Smooth muscle cell (in vitro differentiated cells): ENCODE measurements at regions not wholly inside any gene's neighbourhood (a gene's known extent, or its start where the extent isn't known, plus 50 kb on each side); places are given as distances from the start of the nearest gene placed in this dataset.

Experiments
- DNase-seq: peaks from one replicate; lab custom pipeline; 2025; ENCODE audit not compliant: unreplicated experiment; lab: John Stamatoyannopoulos, UW
- H2AFZ ChIP-seq: fragments of 200-600 bp; sonication (generic); 2 replicates; pipeline ENCODE4 v1.6.0; 2016; ENCODE audit warnings: antibody characterized with exemption, low read depth, mild to moderate bottlenecking
- H3F3A ChIP-seq: fragments of 200-600 bp; sonication (generic); 2 replicates; pipeline ENCODE4 v1.6.0; 2017; ENCODE audit warnings: antibody characterized with exemption, low read depth
- H3K27ac ChIP-seq: fragments of 200-600 bp; sonication (generic); 2 replicates; pipeline ENCODE4 v1.5.1; 2016; ENCODE audit warnings: low read depth, mild to moderate bottlenecking
- H3K27me3 ChIP-seq: fragments of 200-600 bp; sonication (generic); 2 replicates; pipeline ENCODE4 v1.6.1; 2016; ENCODE audit warnings: low read depth, mild to moderate bottlenecking
- H3K36me3 ChIP-seq: fragments of 200-600 bp; sonication (generic); 2 replicates; pipeline ENCODE4 v1.5.1; 2016; ENCODE audit warnings: low read depth
- H3K4me1 ChIP-seq: fragments of 200-600 bp; sonication (generic); 2 replicates; pipeline ENCODE4 v1.5.1; 2016; ENCODE audit warnings: low read depth
- H3K4me2 ChIP-seq: fragments of 200-600 bp; sonication (generic); 2 replicates; pipeline ENCODE4 v1.6.0; 2016; ENCODE audit warnings: mild to moderate bottlenecking
- H3K4me3 ChIP-seq: fragments of 200-600 bp; sonication (generic); 2 replicates; pipeline ENCODE4 v1.5.1; 2016; ENCODE audit warnings: mild to moderate bottlenecking
- H3K79me2 ChIP-seq: fragments of 200-600 bp; sonication (generic); 2 replicates; pipeline ENCODE4 v1.6.0; 2016; ENCODE audit warnings: low read depth, mild to moderate bottlenecking
- H3K9ac ChIP-seq: fragments of 200-600 bp; sonication (generic); 2 replicates; pipeline ENCODE4 v1.6.0; 2016; ENCODE audit warnings: low read depth
- H3K9me3 ChIP-seq: fragments of 200-600 bp; sonication (generic); replicated peaks from 2 replicates; pipeline ENCODE4 v1.5.1; 2016; ENCODE audit warnings: low read depth
- H4K20me1 ChIP-seq: fragments of 200-600 bp; sonication (generic); 2 replicates; pipeline ENCODE4 v1.6.0; 2016; ENCODE audit warnings: low read depth
- WGBS: methylation state at CpG from one replicate; pipeline ENCODE4 v1.1.7; 2016; ENCODE audit warnings: low lambda C conversion rate; 5-methylcytosine and 5-hydroxymethylcytosine counted together
- TF ChIP-seq, protein P1 (sequence below): fragments of 200-600 bp; sonication (generic); IDR thresholded peaks from 2 replicates; pipeline ENCODE4 v1.5.1; 2017; ENCODE audit warnings: borderline replicate concordance, mild to moderate bottlenecking, antibody characterized with exemption; ENCODE audit not compliant: insufficient read depth, poor library complexity, severe bottlenecking

GRCh38 chr4:79498282-79498681, 90.3 kb upstream of the GK2 start:
- Histone ChIP-seq H3K27ac (no peak overlapping the region), H3K27me3 (no peaks in the 10 kb centered on the region), H3K4me3 (no peak overlapping the region), H4K20me1 (no peaks in the 10 kb centered on the region), H3K79me2 (no peaks in the 10 kb centered on the region), H3K4me2 (no peak overlapping the region), H3K4me1 (peaks cover 6% of the 10 kb centered on the region), H3K9ac (no peak overlapping the region), H2AFZ (no peak overlapping the region), H3K36me3 (no peaks in the 10 kb centered on the region), H3K9me3 (no peaks in the 10 kb centered on the region), H3F3A (no peaks in the 10 kb centered on the region)
- no peak for DNase-seq
- TF ChIP-seq, protein P1, sequence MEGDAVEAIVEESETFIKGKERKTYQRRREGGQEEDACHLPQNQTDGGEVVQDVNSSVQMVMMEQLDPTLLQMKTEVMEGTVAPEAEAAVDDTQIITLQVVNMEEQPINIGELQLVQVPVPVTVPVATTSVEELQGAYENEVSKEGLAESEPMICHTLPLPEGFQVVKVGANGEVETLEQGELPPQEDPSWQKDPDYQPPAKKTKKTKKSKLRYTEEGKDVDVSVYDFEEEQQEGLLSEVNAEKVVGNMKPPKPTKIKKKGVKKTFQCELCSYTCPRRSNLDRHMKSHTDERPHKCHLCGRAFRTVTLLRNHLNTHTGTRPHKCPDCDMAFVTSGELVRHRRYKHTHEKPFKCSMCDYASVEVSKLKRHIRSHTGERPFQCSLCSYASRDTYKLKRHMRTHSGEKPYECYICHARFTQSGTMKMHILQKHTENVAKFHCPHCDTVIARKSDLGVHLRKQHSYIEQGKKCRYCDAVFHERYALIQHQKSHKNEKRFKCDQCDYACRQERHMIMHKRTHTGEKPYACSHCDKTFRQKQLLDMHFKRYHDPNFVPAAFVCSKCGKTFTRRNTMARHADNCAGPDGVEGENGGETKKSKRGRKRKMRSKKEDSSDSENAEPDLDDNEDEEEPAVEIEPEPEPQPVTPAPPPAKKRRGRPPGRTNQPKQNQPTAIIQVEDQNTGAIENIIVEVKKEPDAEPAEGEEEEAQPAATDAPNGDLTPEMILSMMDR, result no peak
- WGBS, result 67% methylated on average over 1 of the region's 1 CpG

DNA sequence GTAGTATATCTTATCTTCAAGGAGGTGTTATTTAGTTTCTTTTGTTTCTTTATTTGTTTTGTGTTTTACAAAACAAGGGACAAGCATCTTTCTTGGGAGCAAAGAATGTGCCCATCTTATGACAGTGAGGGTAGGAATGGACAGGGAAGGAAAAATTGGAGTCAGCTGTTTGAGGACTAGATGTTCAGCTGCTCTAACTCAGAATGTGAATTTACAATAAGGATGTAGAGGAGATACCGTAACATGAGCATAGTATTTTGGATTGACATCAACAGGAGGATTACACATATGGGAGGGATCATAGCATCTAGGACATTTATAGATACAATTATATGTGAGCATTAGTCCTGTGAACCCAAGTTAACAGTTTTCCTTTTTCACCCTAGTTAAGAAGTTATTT, 89.0 kb upstream of the GK2 start:
- no peak overlapping the region for H3K27ac ChIP-seq
- 93% methylated on average over 1 of the region's 1 CpG for WGBS
- no peak overlapping the region for H2AFZ ChIP-seq
- no peak overlapping the region for H3K4me2 ChIP-seq
- H3K27me3 ChIP-seq, result no peaks in the 10 kb centered on the region
- TF ChIP-seq, protein P1, result no peak
- H3K79me2 ChIP-seq, result no peaks in the 10 kb centered on the region
- H4K20me1 ChIP-seq, result no peaks in the 10 kb centered on the region
- H3K4me1 ChIP-seq, result peaks cover 6% of the 10 kb centered on the region
- no peaks in the 10 kb centered on the region for H3K9me3 ChIP-seq
- no peaks in the 10 kb centered on the region for H3F3A ChIP-seq
- no peak overlapping the region for H3K9ac ChIP-seq
- no peaks in the 10 kb centered on the region for H3K36me3 ChIP-seq
- no peak overlapping the region for H3K4me3 ChIP-seq
- no peak for DNase-seq

DNA sequence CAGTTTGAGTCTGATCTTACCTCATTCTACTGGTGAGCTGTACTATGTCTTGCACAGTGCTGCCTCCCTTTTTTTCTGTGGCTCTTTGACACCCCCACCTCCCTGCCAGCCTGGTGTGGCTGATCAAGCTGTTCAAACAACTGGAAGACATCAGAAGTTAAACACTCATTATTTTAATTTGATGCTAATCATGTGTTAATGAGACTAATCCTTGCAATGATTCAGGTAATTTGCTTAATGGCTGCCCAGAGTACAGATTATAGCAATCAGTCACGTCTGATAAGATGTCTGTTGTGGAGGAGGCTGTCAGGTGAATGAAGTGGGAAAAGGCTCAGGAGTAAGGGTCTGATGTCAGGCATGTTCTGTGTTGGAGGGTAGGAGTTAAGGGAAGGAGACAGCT, 87.4 kb upstream of the GK2 start:
- H3K27me3 ChIP-seq, result no peaks in the 10 kb centered on the region
- H3K4me3 ChIP-seq, result no peak overlapping the region
- peaks cover 6% of the 10 kb centered on the region for H3K4me1 ChIP-seq
- no peaks in the 10 kb centered on the region for H3F3A ChIP-seq
- no peaks in the 10 kb centered on the region for H3K36me3 ChIP-seq
- TF ChIP-seq, protein P1, result no peak
- no peak overlapping the region for H3K9ac ChIP-seq
- DNase-seq, result no peak
- no peaks in the 10 kb centered on the region for H3K9me3 ChIP-seq
- no peak overlapping the region for H3K4me2 ChIP-seq
- H2AFZ ChIP-seq, result no peak overlapping the region
- H3K27ac ChIP-seq, result no peak overlapping the region
- no peaks in the 10 kb centered on the region for H3K79me2 ChIP-seq
- no peaks in the 10 kb centered on the region for H4K20me1 ChIP-seq
- WGBS, result 27% methylated on average over 1 of the region's 1 CpG

DNA sequence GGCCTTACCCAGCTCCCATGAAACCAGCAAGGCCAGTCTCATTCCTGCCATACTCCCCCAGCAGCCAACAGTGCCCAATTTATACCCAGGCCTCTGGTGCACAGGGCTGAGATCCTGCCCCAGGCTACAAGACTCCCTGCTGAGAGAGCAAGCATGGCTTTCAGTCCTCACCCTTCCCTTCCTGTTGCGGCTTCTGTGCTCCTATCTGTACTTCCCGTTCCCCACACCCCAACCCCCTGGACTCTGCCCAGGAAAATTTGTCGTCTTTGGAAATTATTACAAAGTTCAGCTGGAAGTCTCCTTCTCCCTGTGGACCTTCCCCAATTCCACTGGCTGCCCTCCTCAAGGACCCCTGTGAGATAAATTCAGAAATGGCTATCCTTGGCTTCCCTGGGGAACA, 84.1 kb upstream of the GK2 start:
- no peaks in the 10 kb centered on the region for H3F3A ChIP-seq
- no peaks in the 10 kb centered on the region for H3K9me3 ChIP-seq
- no peak for DNase-seq
- WGBS, result 83% methylated on average over 3 of the region's 3 CpGs
- TF ChIP-seq, protein P1, result no peak
- H3K4me3 ChIP-seq, result no peak overlapping the region
- no peaks in the 10 kb centered on the region for H4K20me1 ChIP-seq
- H3K27me3 ChIP-seq, result no peaks in the 10 kb centered on the region
- H3K27ac ChIP-seq, result no peak overlapping the region
- H3K4me2 ChIP-seq, result no peak overlapping the region
- H3K9ac ChIP-seq, result no peak overlapping the region
- H2AFZ ChIP-seq, result no peak overlapping the region
- no peaks in the 10 kb centered on the region for H3K36me3 ChIP-seq
- no peaks in the 10 kb centered on the region for H3K4me1 ChIP-seq
- no peaks in the 10 kb centered on the region for H3K79me2 ChIP-seq
